ENCODE measurements at regions not wholly inside any gene's neighbourhood (a gene's known extent, or its start where the extent isn't known, plus 50 kb on each side); places are given as distances from the start of the nearest gene placed in this dataset.

GRCh38 chrX:82703551-82703950 lies 804.5 kb upstream of the POU3F4 start:
- TF ChIP-seq POLR2A (IDR thresholded peaks at IDR 0.05; ENCODE audit: extremely low read depth, insufficient read length) (no peak), CTCF (IDR thresholded peaks at IDR 0.05; ENCODE audit: low read depth, low read length) (no peak), MAX (IDR thresholded peaks at IDR 0.05; ENCODE audit: low read depth, low read length) (no peak), MYC (IDR thresholded peaks at IDR 0.05; ENCODE audit: low read depth, low read length) (no peak)
